ENCODE measurements at regions not wholly inside any gene's neighbourhood (a gene's known extent, or its start where the extent isn't known, plus 50 kb on each side); places are given as distances from the start of the nearest gene placed in this dataset.

- Histone ChIP-seq H3K36me3 (no peaks in the 10 kb centered on the region), H3K27me3 (replicated peaks in 1 of 7) (peaks cover 0 to 4% (median 0%) of the 10 kb centered on the region in 7 donors), H3K4me3 (no peak overlapping the region), H3K9me3 (peaks cover 0 to 30% (median 24%) of the 10 kb centered on the region in 8 donors), H3K27ac (no peak overlapping the region), H3K4me1 (peaks cover 0 to 16% (median 4%) of the 10 kb centered on the region in 6 donors)
- intact Hi-C loops (cut with DNase I; ENCODE audit: low total_unique reads): no loop called here
- TF ChIP-seq POLR2A (IDR thresholded peaks at IDR 0.05) (no peak), CTCF (IDR thresholded peaks at IDR 0.05 in 8 of 11, conservative IDR thresholded peaks at IDR 0.05 in 3 of 11) (no peak), POLR2AphosphoS5 (IDR thresholded peaks at IDR 0.05) (no peak)
- WGBS, 5 donors: 84 to 100% (median 94%) methylated on average over 1 of the region's 1 CpG; no CpG with 5 or more reads in 1 of the 5 donors
- no peak for DNase-seq
Observed at GRCh38 chr6:71103641-71104040, 146.8 kb upstream of the B3GAT2 start.

- H3K4me3 ChIP-seq: no peak overlapping the region
- H3K27ac ChIP-seq: no peak overlapping the region
Observed at GRCh38 chr6:71106276-71106675, 149.4 kb upstream of the B3GAT2 start.

GRCh38 chr6:71107911-71108420 is 151.1 kb upstream of the B3GAT2 start:
- peak overlapping the region in 2 of 8 donors; percentile 13 to 32 for H3K4me3 ChIP-seq
- no peak for DNase-seq
- peaks cover 0 to 4% (median 0%) of the 10 kb centered on the region in 7 donors for H3K27me3 ChIP-seq (replicated peaks in 1 of 7)
- TF ChIP-seq POLR2A (IDR thresholded peaks at IDR 0.05) (no peak), CTCF (IDR thresholded peaks at IDR 0.05 in 8 of 11, conservative IDR thresholded peaks at IDR 0.05 in 3 of 11) (no peak), POLR2AphosphoS5 (IDR thresholded peaks at IDR 0.05) (no peak)
- WGBS, 5 donors: 25 to 47% (median 32%) methylated on average over 6 of the region's 6 CpGs
- H3K4me1 ChIP-seq: peaks cover 0 to 16% (median 4%) of the 10 kb centered on the region in 6 donors
- H3K27ac ChIP-seq: peak overlapping the region in 6 of 8 donors; percentile 25 to 58 (median 41)
- no peaks in the 10 kb centered on the region for H3K9me3 ChIP-seq
- intact Hi-C loops (cut with DNase I; ENCODE audit: low total_unique reads): no loop called here
- no peaks in the 10 kb centered on the region for H3K36me3 ChIP-seq

More at GRCh38 chr6:71106276-71106675, 149.4 kb upstream of the B3GAT2 start:
- peaks cover 0 to 4% (median 0%) of the 10 kb centered on the region in 8 donors for H3K9me3 ChIP-seq
- no peak for DNase-seq
- intact Hi-C loops (cut with DNase I; ENCODE audit: low total_unique reads): no loop called here
- peaks cover 0 to 16% (median 4%) of the 10 kb centered on the region in 6 donors for H3K4me1 ChIP-seq
- H3K27me3 ChIP-seq (replicated peaks in 1 of 7): peaks cover 0 to 4% (median 0%) of the 10 kb centered on the region in 7 donors
- H3K36me3 ChIP-seq: no peaks in the 10 kb centered on the region
- TF ChIP-seq POLR2AphosphoS5 (IDR thresholded peaks at IDR 0.05) (no peak), POLR2A (IDR thresholded peaks at IDR 0.05) (no peak), CTCF (IDR thresholded peaks at IDR 0.05 in 8 of 11, conservative IDR thresholded peaks at IDR 0.05 in 3 of 11) (no peak)
- 72 to 89% (median 74%) methylated on average over 3 of the region's 3 CpGs for WGBS, 5 donors

- Histone ChIP-seq H3K4me3 (no peak overlapping the region), H3K27ac (no peak overlapping the region), H3K36me3 (no peaks in the 10 kb centered on the region), H3K27me3 (replicated peaks in 1 of 7) (no peaks in the 10 kb centered on the region), H3K4me1 (peaks cover 0 to 13% (median 7%) of the 10 kb centered on the region in 6 donors), H3K9me3 (peaks cover 0 to 12% (median 8%) of the 10 kb centered on the region in 8 donors)
- WGBS, 5 donors: 42 to 58% (median 48%) methylated on average over 4 of the region's 4 CpGs
- intact Hi-C loops (cut with DNase I; ENCODE audit: low total_unique reads): no loop called here
- no peak for TF ChIP-seq POLR2AphosphoS5 (IDR thresholded peaks at IDR 0.05)
- TF ChIP-seq CTCF (IDR thresholded peaks at IDR 0.05 in 8 of 11, conservative IDR thresholded peaks at IDR 0.05 in 3 of 11): no peak
- TF ChIP-seq POLR2A (IDR thresholded peaks at IDR 0.05): no peak
- no peak for DNase-seq
Observed at GRCh38 chr6:71114544-71114943, 157.7 kb upstream of the B3GAT2 start.
